CD14-positive monocyte (primary cell): ENCODE measurements at regions not wholly inside any gene's neighbourhood (a gene's known extent, or its start where the extent isn't known, plus 50 kb on each side); places are given as distances from the start of the nearest gene placed in this dataset.

Experiments used
- DNase-seq, 3 donors: peaks; one replicate each; pipeline ENCODE4 v3.0.0-alpha.2; 2011 to 2022
- H2AFZ ChIP-seq: 2 replicates; pipeline ENCODE4 v1.6.0; 2012; ENCODE audit warnings: mild to moderate bottlenecking, low read depth, low read length, inconsistent platforms; ENCODE audit not compliant: insufficient read depth, poor library complexity, severe bottlenecking
- H3K27ac ChIP-seq, 2 donors: 1 replicate in 1 of 2; 2 replicates in 1 of 2; pipeline ENCODE4 v1.5.1; 2012 to 2013; ENCODE audit warnings: low read length in 2 of 2, control low read depth in 1 of 2, inconsistent platforms in 1 of 2, low read depth in 1 of 2, mild to moderate bottlenecking in 1 of 2
- H3K27me3 ChIP-seq, 2 donors: one replicate each; pipeline versions ENCODE4 v1.6.0 to v1.6.1; 2011 to 2013; ENCODE audit warnings: low read length in 2 of 2; ENCODE audit not compliant: control insufficient read depth in 2 of 2, insufficient read depth in 2 of 2
- H3K36me3 ChIP-seq, 2 donors: replicated peaks in 1 of 2; 1 replicate in 1 of 2; 2 replicates in 1 of 2; pipeline versions ENCODE4 v1.5.1 to v1.6.1; 2012 to 2013; ENCODE audit warnings: low read length in 2 of 2, control low read depth in 1 of 2, inconsistent platforms in 1 of 2, mild to moderate bottlenecking in 1 of 2; ENCODE audit not compliant: insufficient read depth in 2 of 2, control insufficient read depth in 1 of 2
- H3K4me1 ChIP-seq, 2 donors: 1 replicate in 1 of 2; 2 replicates in 1 of 2; pipeline versions ENCODE4 v1.5.1 to v1.6.1; 2012 to 2013; ENCODE audit warnings: low read length in 2 of 2, control low read depth in 1 of 2, inconsistent platforms in 1 of 2, mild to moderate bottlenecking in 1 of 2, moderate library complexity in 1 of 2; ENCODE audit not compliant: insufficient read depth in 2 of 2, control insufficient read depth in 1 of 2
- H3K4me2 ChIP-seq: replicated peaks from 2 replicates; pipeline ENCODE3; 2012; ENCODE audit warnings: low read length, moderate library complexity, mild to moderate bottlenecking; ENCODE audit not compliant: poor library complexity, severe bottlenecking; ENCODE audit errors: extremely low read depth
- H3K4me3 ChIP-seq, 3 experiments: fragments of 200-600 bp in 1 of 3; sonication (generic) in 1 of 3; replicated peaks in 1 of 3; 1 replicate in 2 of 3; 2 replicates in 1 of 3; pipeline ENCODE4 v1.5.1; 2011 to 2013; ENCODE audit warnings: low read length in 3 of 3, mild to moderate bottlenecking in 3 of 3, control low read depth in 2 of 3, low read depth in 2 of 3, inconsistent platforms in 1 of 3, moderate library complexity in 1 of 3
- H3K79me2 ChIP-seq: 2 replicates; pipeline ENCODE4 v1.6.0; 2012; ENCODE audit warnings: mild to moderate bottlenecking, control low read depth, inconsistent platforms, low read length, moderate library complexity; ENCODE audit not compliant: insufficient read depth
- H3K9ac ChIP-seq: 2 replicates; pipeline ENCODE4 v1.6.0; 2017; ENCODE audit warnings: low read length, mild to moderate bottlenecking; ENCODE audit not compliant: insufficient read depth, poor library complexity, severe bottlenecking
- H3K9me3 ChIP-seq, 2 donors: replicated peaks in 1 of 2; 1 replicate in 1 of 2; 2 replicates in 1 of 2; pipeline versions ENCODE4 v1.5.1 to v1.6.1; 2012 to 2013; ENCODE audit warnings: low read length in 2 of 2, control low read depth in 1 of 2; ENCODE audit not compliant: control insufficient read depth in 1 of 2, insufficient read depth in 1 of 2
- H4K20me1 ChIP-seq: 2 replicates; pipeline ENCODE4 v1.6.0; 2012; ENCODE audit warnings: mild to moderate bottlenecking, low read length, control low read depth, moderate library complexity; ENCODE audit not compliant: insufficient read depth
- H3K27ac Mint-ChIP-seq, 7 donors: one replicate each; pipeline ENCODE4 v1.8.0; 2020; ENCODE audit warnings: mild to moderate bottlenecking in 7 of 7, mixed read lengths in 7 of 7, moderate library complexity in 6 of 7, inconsistent platforms in 2 of 7
- H3K27me3 Mint-ChIP-seq, 3 donors: one replicate each; pipeline ENCODE4 v1.8.0; 2021 to 2022; ENCODE audit warnings: low read depth in 3 of 3, mild to moderate bottlenecking in 3 of 3, mixed read lengths in 3 of 3, moderate library complexity in 3 of 3, inconsistent platforms in 1 of 3
- H3K36me3 Mint-ChIP-seq, 2 donors: one replicate each; pipeline ENCODE4 v1.8.0; 2020; ENCODE audit warnings: mixed read lengths in 2 of 2, inconsistent platforms in 1 of 2, mild to moderate bottlenecking in 1 of 2
- H3K4me1 Mint-ChIP-seq: one replicate; pipeline ENCODE4 v1.8.0; 2020; ENCODE audit warnings: mild to moderate bottlenecking, mixed read lengths
- H3K4me3 Mint-ChIP-seq, 2 donors: one replicate each; pipeline ENCODE4 v1.8.0; 2020; ENCODE audit warnings: mild to moderate bottlenecking in 2 of 2, mixed read lengths in 2 of 2, moderate library complexity in 1 of 2
- H3K9me3 Mint-ChIP-seq, 7 donors: one replicate each; pipeline ENCODE4 v1.8.0; 2020 to 2022; ENCODE audit warnings: mixed read lengths in 7 of 7, mild to moderate bottlenecking in 6 of 7, moderate library complexity in 6 of 7, inconsistent platforms in 2 of 7
- CTCF ChIP-seq: fragments of 200-600 bp; IDR thresholded peaks from one replicate; pipeline ENCODE4 v1.8.0; 2022; ENCODE audit warnings: antibody characterized with exemption, mild to moderate bottlenecking
- WGBS: methylation state at CpG from one replicate; pipeline ENCODE4 v1.1.5; 2013; ENCODE audit warnings: missing lambda C conversion rate; ENCODE audit not compliant: insufficient coverage; 5-methylcytosine and 5-hydroxymethylcytosine counted together
- intact Hi-C, 2 donors: fragments of 100-400 bp; cut with micrococcal nuclease; formaldehyde crosslinking; loops; one replicate each; pipeline versions ENCODE4 v1.15.0 to v1.15.1; 2023

GRCh38 chr2:59428940-59429339, 1124.5 kb downstream of the BCL11A start:
- H3K27ac Mint-ChIP-seq, result no peak overlapping the region
- Histone ChIP-seq H3K27me3 (no peaks in the 10 kb centered on the region), H2AFZ (no peak overlapping the region), H3K4me3 (no peak overlapping the region), H3K36me3 (no peaks in the 10 kb centered on the region), H3K79me2 (no peaks in the 10 kb centered on the region), H3K27ac (no peak overlapping the region), H3K9me3 (no peaks in the 10 kb centered on the region), H3K4me1 (no peaks in the 10 kb centered on the region), H3K9ac (no peak overlapping the region), H4K20me1 (no peaks in the 10 kb centered on the region), H3K4me2 (no peak overlapping the region)
- H3K9me3 Mint-ChIP-seq, result peaks cover 7 to 20% (median 16%) of the 10 kb centered on the region in 7 donors
- H3K4me1 Mint-ChIP-seq, result no peaks in the 10 kb centered on the region
- TF ChIP-seq CTCF, result no peak
- DNase-seq, result no peak
- no peaks in the 10 kb centered on the region for H3K27me3 Mint-ChIP-seq
- H3K36me3 Mint-ChIP-seq, result no peaks in the 10 kb centered on the region
- 88% methylated on average over 2 of the region's 3 CpGs for WGBS
- intact Hi-C loops, result no loop called here
- no peak overlapping the region for H3K4me3 Mint-ChIP-seq

- intact Hi-C loops, result no loop called here
- H3K9me3 ChIP-seq, result no peaks in the 10 kb centered on the region
- H3K9ac ChIP-seq, result no peak overlapping the region
- no peak overlapping the region for H3K4me3 ChIP-seq
- DNase-seq, result no peak
- Mint-ChIP-seq H3K4me1 (no peaks in the 10 kb centered on the region), H3K36me3 (no peaks in the 10 kb centered on the region), H3K27me3 (no peaks in the 10 kb centered on the region), H3K4me3 (no peak overlapping the region), H3K27ac (peak overlapping the region in 1 of 7 donors; percentile 6), H3K9me3 (peaks cover 6 to 20% (median 11%) of the 10 kb centered on the region in 7 donors)
- no peak overlapping the region for H2AFZ ChIP-seq
- no CpG with 5 or more reads among the region's 1 CpG for WGBS
- H3K27me3 ChIP-seq, result no peaks in the 10 kb centered on the region
- no peaks in the 10 kb centered on the region for H4K20me1 ChIP-seq
- TF ChIP-seq CTCF, result no peak
- no peaks in the 10 kb centered on the region for H3K79me2 ChIP-seq
- no peak overlapping the region for H3K4me2 ChIP-seq
- H3K4me1 ChIP-seq, result no peaks in the 10 kb centered on the region
- H3K36me3 ChIP-seq, result no peaks in the 10 kb centered on the region
- H3K27ac ChIP-seq, result no peak overlapping the region
Measured at GRCh38 chr2:59427980-59428379, 1125.5 kb downstream of the BCL11A start.
